ENCODE measurements at regions not wholly inside any gene's neighbourhood (a gene's known extent, or its start where the extent isn't known, plus 50 kb on each side); places are given as distances from the start of the nearest gene placed in this dataset.

DNA sequence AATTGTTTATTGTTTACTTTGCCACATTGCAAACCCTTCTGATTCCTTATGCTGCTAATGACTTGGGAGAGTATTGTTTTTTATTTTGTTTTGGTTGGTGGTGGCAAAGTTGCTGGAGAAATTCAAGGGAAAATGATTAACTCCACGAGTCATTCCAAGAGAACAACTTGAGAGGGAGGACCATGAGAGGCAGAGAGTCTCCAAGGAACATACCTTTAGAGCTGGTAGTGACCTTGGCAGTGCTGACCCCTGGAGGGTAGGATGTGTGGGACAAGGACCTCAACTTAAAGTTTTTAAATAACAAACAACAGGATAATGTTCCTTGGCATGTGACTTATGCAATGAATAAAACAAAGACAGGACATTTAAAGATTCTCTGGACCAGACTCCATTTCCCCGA, 139.7 kb downstream of the LRRC70 start:
- Mint-ChIP-seq H3K4me1 (peaks cover 45% of the 10 kb centered on the region), H3K27ac (peak overlapping the region; percentile 38), H3K36me3 (0 out of 2 replicates have a peak, but pooled peaks cover 3% of the 10 kb centered on the region), H3K9me3 (peaks cover 9% of the 10 kb centered on the region), H3K4me3 (no peak overlapping the region), H3K27me3 (ENCODE audit: low read depth) (no peaks in the 10 kb centered on the region; the same call in 1 of the 2 replicates)
- POLR2A ChIA-PET, result no interaction called here
- TF ChIP-seq TEAD1 (CRISPR knock-in tag; IDR thresholded peaks at IDR 0.05) (no peak), NFE2L1 (CRISPR knock-in tag; IDR thresholded peaks at IDR 0.05) (no peak), OVOL2 (CRISPR knock-in tag; IDR thresholded peaks at IDR 0.05; ENCODE audit: borderline replicate concordance) (no peak), ETV6 (CRISPR knock-in tag; IDR thresholded peaks at IDR 0.05) (no peak)
- TF ChIP-seq, protein P1, sequence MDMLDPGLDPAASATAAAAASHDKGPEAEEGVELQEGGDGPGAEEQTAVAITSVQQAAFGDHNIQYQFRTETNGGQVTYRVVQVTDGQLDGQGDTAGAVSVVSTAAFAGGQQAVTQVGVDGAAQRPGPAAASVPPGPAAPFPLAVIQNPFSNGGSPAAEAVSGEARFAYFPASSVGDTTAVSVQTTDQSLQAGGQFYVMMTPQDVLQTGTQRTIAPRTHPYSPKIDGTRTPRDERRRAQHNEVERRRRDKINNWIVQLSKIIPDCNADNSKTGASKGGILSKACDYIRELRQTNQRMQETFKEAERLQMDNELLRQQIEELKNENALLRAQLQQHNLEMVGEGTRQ (CRISPR knock-in tag; IDR thresholded peaks at IDR 0.05), result 0 out of 2 replicates have a peak, but pooled peaks have one; percentile 15
- peak; percentile 16 for DNase-seq (ENCODE audit: low spot score)
- peak; percentile 54 for ATAC-seq
- CTCF ChIA-PET, result interaction anchor here (1.3 to 2.3 kb wide), 4 partner anchors 28 to 258 kb away, joined by 3 to 7 read pairs (median 6); no protein-coding TSS in a partner anchor

DNA sequence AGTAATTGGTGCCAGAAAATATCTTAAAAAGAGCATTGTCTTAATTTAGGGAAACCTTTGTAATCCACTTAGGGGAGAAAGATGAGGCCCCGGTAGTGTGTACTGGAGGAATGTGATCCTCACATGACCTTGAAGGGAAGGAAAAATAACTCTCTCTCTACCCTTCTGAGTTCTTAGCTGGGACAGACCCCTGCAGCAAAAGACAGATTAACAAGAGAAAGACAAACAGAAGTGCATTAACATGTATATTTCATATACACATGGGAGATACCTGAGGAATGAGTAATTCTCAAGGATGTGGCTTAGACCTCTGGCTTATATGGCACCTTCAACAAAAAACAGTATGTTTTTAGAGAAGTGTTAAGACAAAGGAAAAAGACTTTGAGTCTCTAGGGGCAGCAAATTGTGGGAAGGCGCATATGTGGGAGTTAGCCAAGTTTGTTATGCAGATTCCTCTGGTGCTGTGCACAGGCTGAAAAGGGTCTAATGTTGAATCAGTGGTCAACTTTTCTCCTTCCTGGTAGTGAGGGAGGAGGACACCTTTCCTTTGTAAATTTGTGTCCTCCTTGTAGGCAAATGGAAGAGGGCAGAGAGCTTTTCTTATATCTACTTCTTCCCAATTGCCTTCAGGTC, 138.8 kb downstream of the LRRC70 start:
- H3K4me3 Mint-ChIP-seq, result peak overlapping the region; percentile 20; the same call in 1 of the 2 replicates
- peak overlapping the region; percentile 85 for H3K27ac Mint-ChIP-seq
- ChIA-PET POLR2A (no interaction called here), CTCF (no interaction called here)
- H3K36me3 Mint-ChIP-seq, result 0 out of 2 replicates have a peak, but pooled peaks cover 3% of the 10 kb centered on the region
- H3K4me1 Mint-ChIP-seq, result peaks cover 45% of the 10 kb centered on the region
- no peaks in the 10 kb centered on the region; the same call in 1 of the 2 replicates for H3K27me3 Mint-ChIP-seq (ENCODE audit: low read depth)
- ATAC-seq (peak; percentile 45), DNase-seq (ENCODE audit: low spot score) (no peak)
- H3K9me3 Mint-ChIP-seq, result peaks cover 9% of the 10 kb centered on the region
- TF ChIP-seq ZNF219 (CRISPR knock-in tag; IDR thresholded peaks at IDR 0.05; ENCODE audit: borderline replicate concordance) (no peak), HMGA2 (CRISPR knock-in tag; IDR thresholded peaks at IDR 0.05) (no peak)
- TF ChIP-seq, protein P2, sequence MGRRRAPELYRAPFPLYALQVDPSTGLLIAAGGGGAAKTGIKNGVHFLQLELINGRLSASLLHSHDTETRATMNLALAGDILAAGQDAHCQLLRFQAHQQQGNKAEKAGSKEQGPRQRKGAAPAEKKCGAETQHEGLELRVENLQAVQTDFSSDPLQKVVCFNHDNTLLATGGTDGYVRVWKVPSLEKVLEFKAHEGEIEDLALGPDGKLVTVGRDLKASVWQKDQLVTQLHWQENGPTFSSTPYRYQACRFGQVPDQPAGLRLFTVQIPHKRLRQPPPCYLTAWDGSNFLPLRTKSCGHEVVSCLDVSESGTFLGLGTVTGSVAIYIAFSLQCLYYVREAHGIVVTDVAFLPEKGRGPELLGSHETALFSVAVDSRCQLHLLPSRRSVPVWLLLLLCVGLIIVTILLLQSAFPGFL (CRISPR knock-in tag; IDR thresholded peaks at IDR 0.05; ENCODE audit: borderline replicate concordance), result no peak

DNA sequence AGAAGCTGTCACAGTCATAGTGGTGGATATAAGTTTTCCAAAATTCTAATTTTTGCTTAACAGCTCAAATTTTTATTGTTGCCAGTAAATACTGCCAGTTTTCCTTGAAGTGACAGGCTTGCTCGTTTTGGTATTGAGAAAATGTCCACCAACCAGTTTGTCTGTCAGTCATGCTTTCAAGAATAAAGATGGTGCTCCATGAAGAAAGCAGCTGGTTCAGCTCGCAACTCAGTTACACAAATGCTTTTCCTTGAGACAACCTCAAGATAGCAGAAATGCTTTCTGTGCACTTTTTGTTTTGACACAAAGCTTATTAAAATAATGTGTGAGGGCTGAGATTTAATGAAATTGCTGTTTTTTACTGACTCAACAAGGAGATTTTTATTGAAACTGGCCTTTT, 135.7 kb downstream of the LRRC70 start:
- ChIA-PET POLR2A (no interaction called here), CTCF (no interaction called here)
- no peak for ATAC-seq
- Mint-ChIP-seq H3K4me1 (peaks cover 31% of the 10 kb centered on the region), H3K27me3 (ENCODE audit: low read depth) (no peaks in the 10 kb centered on the region), H3K9me3 (peaks cover 18% of the 10 kb centered on the region), H3K4me3 (no peak overlapping the region), H3K27ac (no peak overlapping the region), H3K36me3 (0 out of 2 replicates have a peak, but pooled peaks cover 3% of the 10 kb centered on the region)
- no peak for DNase-seq (ENCODE audit: low spot score)
- TF ChIP-seq, protein P3, sequence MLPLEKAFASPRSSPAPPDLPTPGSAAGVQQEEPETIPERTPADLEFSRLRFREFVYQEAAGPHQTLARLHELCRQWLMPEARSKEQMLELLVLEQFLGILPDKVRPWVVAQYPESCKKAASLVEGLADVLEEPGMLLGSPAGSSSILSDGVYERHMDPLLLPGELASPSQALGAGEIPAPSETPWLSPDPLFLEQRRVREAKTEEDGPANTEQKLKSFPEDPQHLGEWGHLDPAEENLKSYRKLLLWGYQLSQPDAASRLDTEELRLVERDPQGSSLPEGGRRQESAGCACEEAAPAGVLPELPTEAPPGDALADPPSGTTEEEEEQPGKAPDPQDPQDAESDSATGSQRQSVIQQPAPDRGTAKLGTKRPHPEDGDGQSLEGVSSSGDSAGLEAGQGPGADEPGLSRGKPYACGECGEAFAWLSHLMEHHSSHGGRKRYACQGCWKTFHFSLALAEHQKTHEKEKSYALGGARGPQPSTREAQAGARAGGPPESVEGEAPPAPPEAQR (CRISPR knock-in tag; IDR thresholded peaks at IDR 0.05), result no peak
- TF ChIP-seq, protein P4, sequence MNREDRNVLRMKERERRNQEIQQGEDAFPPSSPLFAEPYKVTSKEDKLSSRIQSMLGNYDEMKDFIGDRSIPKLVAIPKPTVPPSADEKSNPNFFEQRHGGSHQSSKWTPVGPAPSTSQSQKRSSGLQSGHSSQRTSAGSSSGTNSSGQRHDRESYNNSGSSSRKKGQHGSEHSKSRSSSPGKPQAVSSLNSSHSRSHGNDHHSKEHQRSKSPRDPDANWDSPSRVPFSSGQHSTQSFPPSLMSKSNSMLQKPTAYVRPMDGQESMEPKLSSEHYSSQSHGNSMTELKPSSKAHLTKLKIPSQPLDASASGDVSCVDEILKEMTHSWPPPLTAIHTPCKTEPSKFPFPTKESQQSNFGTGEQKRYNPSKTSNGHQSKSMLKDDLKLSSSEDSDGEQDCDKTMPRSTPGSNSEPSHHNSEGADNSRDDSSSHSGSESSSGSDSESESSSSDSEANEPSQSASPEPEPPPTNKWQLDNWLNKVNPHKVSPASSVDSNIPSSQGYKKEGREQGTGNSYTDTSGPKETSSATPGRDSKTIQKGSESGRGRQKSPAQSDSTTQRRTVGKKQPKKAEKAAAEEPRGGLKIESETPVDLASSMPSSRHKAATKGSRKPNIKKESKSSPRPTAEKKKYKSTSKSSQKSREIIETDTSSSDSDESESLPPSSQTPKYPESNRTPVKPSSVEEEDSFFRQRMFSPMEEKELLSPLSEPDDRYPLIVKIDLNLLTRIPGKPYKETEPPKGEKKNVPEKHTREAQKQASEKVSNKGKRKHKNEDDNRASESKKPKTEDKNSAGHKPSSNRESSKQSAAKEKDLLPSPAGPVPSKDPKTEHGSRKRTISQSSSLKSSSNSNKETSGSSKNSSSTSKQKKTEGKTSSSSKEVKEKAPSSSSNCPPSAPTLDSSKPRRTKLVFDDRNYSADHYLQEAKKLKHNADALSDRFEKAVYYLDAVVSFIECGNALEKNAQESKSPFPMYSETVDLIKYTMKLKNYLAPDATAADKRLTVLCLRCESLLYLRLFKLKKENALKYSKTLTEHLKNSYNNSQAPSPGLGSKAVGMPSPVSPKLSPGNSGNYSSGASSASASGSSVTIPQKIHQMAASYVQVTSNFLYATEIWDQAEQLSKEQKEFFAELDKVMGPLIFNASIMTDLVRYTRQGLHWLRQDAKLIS (CRISPR knock-in tag; IDR thresholded peaks at IDR 0.05; ENCODE audit: borderline replicate concordance), result no peak
- no peak for TF ChIP-seq ZNF138 (CRISPR knock-in tag; conservative IDR thresholded peaks at IDR 0.05)
- no peak for TF ChIP-seq ZNF219 (CRISPR knock-in tag; IDR thresholded peaks at IDR 0.05; ENCODE audit: borderline replicate concordance)
- TF ChIP-seq, protein P5, sequence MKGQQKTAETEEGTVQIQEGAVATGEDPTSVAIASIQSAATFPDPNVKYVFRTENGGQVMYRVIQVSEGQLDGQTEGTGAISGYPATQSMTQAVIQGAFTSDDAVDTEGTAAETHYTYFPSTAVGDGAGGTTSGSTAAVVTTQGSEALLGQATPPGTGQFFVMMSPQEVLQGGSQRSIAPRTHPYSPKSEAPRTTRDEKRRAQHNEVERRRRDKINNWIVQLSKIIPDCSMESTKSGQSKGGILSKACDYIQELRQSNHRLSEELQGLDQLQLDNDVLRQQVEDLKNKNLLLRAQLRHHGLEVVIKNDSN (CRISPR knock-in tag; IDR thresholded peaks at IDR 0.05), result no peak
- TF ChIP-seq, protein P6, sequence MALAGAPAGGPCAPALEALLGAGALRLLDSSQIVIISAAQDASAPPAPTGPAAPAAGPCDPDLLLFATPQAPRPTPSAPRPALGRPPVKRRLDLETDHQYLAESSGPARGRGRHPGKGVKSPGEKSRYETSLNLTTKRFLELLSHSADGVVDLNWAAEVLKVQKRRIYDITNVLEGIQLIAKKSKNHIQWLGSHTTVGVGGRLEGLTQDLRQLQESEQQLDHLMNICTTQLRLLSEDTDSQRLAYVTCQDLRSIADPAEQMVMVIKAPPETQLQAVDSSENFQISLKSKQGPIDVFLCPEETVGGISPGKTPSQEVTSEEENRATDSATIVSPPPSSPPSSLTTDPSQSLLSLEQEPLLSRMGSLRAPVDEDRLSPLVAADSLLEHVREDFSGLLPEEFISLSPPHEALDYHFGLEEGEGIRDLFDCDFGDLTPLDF (CRISPR knock-in tag; IDR thresholded peaks at IDR 0.05), result no peak
- TF ChIP-seq NR2C2 (CRISPR knock-in tag; IDR thresholded peaks at IDR 0.05), result no peak
- TF ChIP-seq TCF7 (CRISPR knock-in tag; IDR thresholded peaks at IDR 0.05; ENCODE audit: low read depth), result no peak
- TF ChIP-seq, protein P7, sequence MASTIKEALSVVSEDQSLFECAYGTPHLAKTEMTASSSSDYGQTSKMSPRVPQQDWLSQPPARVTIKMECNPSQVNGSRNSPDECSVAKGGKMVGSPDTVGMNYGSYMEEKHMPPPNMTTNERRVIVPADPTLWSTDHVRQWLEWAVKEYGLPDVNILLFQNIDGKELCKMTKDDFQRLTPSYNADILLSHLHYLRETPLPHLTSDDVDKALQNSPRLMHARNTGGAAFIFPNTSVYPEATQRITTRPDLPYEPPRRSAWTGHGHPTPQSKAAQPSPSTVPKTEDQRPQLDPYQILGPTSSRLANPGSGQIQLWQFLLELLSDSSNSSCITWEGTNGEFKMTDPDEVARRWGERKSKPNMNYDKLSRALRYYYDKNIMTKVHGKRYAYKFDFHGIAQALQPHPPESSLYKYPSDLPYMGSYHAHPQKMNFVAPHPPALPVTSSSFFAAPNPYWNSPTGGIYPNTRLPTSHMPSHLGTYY (CRISPR knock-in tag; IDR thresholded peaks at IDR 0.05), result no peak
- no peak for TF ChIP-seq RELA (CRISPR knock-in tag; IDR thresholded peaks at IDR 0.05; ENCODE audit: borderline replicate concordance)
- TF ChIP-seq GRHL2 (CRISPR knock-in tag; IDR thresholded peaks at IDR 0.05; ENCODE audit: insufficient replicate concordance, severe bottlenecking), result no peak
- no peak for TF ChIP-seq NFYB (CRISPR knock-in tag; conservative IDR thresholded peaks at IDR 0.05; ENCODE audit: low read depth)
- no peak for TF ChIP-seq OVOL2 (CRISPR knock-in tag; IDR thresholded peaks at IDR 0.05; ENCODE audit: borderline replicate concordance)
- no peak for TF ChIP-seq GTF2I (CRISPR knock-in tag; conservative IDR thresholded peaks at IDR 0.05)
- TF ChIP-seq ESRRA (CRISPR knock-in tag; IDR thresholded peaks at IDR 0.05; ENCODE audit: borderline replicate concordance), result no peak
